ENCODE measurements at regions not wholly inside any gene's neighbourhood (a gene's known extent, or its start where the extent isn't known, plus 50 kb on each side); places are given as distances from the start of the nearest gene placed in this dataset.

- TF ChIP-seq POLR2A (IDR thresholded peaks at IDR 0.05; ENCODE audit: low read depth, low read length) (no peak), POLR2AphosphoS5 (IDR thresholded peaks at IDR 0.05; ENCODE audit: low read depth, low read length) (no peak), TAF1 (IDR thresholded peaks at IDR 0.05; ENCODE audit: borderline replicate concordance, low read depth, low read length) (no peak)
Measured at GRCh38 chr7:41438705-41439514, 264.0 kb downstream of the INHBA start.
